Fibroblast of pulmonary artery (primary cell): ENCODE measurements at regions not wholly inside any gene's neighbourhood (a gene's known extent, or its start where the extent isn't known, plus 50 kb on each side); places are given as distances from the start of the nearest gene placed in this dataset.
"Not testable (repeated sequence)": the region's sequence is repeated elsewhere in the genome, so short reads cannot be mapped to it uniquely, and the experiment has no call there.

Experiments used
- DNase-seq: peaks from one replicate; pipeline ENCODE4 v3.0.0-alpha.2; 2010; ENCODE audit warnings: low read depth
- H3K4me3 ChIP-seq: replicated peaks from 2 replicates; pipeline ENCODE4 v1.5.1; 2011; ENCODE audit warnings: low read depth, mild to moderate bottlenecking, control low read depth, low read length, moderate library complexity

DNA sequence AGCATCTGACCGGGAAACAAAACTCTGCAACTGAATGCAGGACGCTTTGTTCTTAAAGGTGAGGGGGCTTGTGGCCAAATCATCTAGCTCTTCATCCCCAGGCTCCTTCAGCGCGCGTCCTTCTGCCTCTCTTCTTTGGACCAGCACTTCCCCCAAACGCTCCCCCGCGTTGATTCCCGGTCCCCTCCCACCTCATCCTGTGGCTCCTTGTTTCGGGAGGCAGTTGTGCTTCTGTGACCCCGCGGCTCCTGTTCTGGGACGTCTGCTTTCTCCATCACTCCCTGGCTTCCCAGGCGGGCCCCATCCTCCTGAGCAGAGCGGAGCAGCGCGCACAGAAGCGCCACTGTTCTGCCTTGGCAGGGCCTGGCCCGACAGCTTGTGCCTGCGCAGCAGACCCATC is 109.7 kb upstream of the ZNG1E start:
- not testable (repeated sequence) for DNase-seq

DNA sequence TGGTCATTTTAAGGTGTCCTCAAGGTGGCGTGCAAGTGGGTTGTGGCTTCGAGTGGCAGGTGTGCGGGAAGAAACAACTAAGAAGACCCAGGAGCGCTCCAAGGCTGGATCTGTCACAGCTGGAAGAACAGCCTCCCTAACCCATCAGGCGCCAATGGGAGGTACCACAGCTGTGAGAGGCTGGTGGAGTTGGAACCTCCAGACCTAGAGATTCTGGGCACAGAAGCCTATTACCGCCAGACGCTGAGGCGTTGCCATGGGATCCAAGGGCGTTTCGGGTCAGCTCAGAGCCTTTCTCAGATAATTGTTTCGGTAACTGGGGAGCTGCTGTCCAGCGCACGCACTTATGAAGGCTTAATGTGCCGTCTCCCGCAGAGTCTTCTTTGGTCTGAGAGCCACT is 156.7 kb upstream of the ZNG1E start:
- not testable (repeated sequence) for H3K4me3 ChIP-seq, DNase-seq

More for the DNA sequence above, 109.7 kb upstream of the ZNG1E start:
- H3K4me3 ChIP-seq: not testable (repeated sequence)

GRCh38 chr9:65514465-65514864 is 161.3 kb upstream of the ZNG1E start:
- H3K4me3 ChIP-seq, DNase-seq: not testable (repeated sequence)

- not testable (repeated sequence) for DNase-seq, H3K4me3 ChIP-seq
Measured at GRCh38 chr9:65507897-65508296, 167.8 kb upstream of the ZNG1E start.

DNA sequence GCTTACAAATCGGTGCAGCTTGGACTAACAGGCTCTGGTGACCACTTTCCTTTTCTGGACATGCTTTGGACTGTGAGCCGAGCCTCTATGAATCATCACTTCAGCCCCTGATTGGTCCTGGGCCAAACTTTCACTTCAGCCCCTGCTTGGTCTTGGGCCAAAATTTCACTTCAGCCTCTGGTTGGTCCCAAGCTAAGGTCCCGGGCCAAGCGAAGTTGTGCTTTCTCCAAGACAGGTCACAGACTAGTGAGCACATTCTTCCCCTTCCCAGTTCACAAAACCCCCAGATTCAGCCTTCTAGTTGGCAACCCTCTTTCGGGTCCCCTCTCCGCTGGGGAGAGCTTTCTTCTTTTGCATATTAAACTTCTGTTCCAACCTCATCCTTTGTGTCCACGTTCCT is 171.0 kb upstream of the ZNG1E start:
- not testable (repeated sequence) for H3K4me3 ChIP-seq, DNase-seq

DNA sequence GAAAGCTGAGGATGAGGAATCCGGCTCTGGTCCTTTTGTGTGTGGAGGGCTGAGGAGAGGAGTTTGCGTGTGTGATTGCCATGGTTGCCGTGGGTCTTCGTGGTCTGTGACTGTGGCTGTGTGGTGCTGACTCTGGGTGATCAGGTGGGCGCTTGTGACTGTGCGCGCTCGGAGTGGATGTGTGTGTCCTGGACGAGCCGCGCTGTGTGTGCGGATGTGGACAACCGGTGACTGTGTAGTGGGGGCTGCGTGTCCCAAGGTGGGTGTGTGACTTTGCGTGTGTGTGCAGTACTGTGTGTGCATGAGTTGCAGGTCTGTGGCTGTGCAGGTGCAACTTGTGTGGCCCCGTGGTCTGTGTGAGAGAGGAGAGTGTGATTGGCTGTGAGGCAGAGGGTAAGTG is 172.0 kb upstream of the ZNG1E start:
- H3K4me3 ChIP-seq, DNase-seq: not testable (repeated sequence)

- H3K4me3 ChIP-seq, DNase-seq: not testable (repeated sequence)
Measured at GRCh38 chr9:65482890-65483289, 192.8 kb upstream of the ZNG1E start.

DNA sequence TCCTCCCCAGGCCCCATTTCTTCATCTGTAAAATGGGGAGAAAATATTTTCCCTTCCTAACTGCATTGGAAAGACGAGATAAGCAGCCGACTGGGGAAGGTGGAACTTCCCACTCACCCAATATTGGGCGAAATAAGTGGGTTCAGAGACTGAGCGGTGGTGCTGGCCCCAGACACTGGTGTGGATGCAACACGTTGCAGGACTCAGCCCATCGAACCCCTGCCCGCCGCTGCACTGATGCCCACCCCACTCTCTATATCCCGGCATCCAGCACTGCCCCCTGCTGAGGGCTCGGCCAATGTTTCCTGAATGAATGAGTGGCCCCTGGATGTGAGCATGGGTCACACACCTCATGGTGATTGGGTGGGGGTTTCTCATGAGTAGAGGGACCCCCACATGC is 194.4 kb upstream of the ZNG1E start:
- not testable (repeated sequence) for H3K4me3 ChIP-seq, DNase-seq

- not testable (repeated sequence) for H3K4me3 ChIP-seq, DNase-seq
Measured at GRCh38 chr9:65474891-65475290, 189.9 kb upstream of the FOXD4L5 start.

GRCh38 chr9:65473059-65473822 is 188.2 kb upstream of the FOXD4L5 start:
- DNase-seq, H3K4me3 ChIP-seq: not testable (repeated sequence)

DNA sequence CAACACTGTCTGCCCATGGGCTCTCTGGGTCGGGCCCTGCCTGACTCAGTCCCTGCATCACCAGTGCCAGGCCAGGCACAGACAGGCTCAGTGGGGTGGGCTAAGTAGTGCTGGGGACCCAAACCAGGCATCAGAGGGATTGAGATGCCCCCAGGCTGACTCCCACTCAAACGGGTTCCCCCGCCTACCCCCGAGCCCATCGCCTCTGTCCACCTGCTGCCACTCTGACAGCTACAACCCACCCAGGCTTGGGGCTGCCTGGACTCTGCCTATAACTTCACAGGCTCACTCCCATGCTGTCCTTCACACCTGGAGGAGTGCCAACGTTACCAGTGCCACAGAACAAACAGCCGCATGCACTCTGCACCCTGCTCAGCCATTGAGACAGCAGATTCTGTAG is 186.1 kb upstream of the FOXD4L5 start:
- H3K4me3 ChIP-seq, DNase-seq: not testable (repeated sequence)

DNA sequence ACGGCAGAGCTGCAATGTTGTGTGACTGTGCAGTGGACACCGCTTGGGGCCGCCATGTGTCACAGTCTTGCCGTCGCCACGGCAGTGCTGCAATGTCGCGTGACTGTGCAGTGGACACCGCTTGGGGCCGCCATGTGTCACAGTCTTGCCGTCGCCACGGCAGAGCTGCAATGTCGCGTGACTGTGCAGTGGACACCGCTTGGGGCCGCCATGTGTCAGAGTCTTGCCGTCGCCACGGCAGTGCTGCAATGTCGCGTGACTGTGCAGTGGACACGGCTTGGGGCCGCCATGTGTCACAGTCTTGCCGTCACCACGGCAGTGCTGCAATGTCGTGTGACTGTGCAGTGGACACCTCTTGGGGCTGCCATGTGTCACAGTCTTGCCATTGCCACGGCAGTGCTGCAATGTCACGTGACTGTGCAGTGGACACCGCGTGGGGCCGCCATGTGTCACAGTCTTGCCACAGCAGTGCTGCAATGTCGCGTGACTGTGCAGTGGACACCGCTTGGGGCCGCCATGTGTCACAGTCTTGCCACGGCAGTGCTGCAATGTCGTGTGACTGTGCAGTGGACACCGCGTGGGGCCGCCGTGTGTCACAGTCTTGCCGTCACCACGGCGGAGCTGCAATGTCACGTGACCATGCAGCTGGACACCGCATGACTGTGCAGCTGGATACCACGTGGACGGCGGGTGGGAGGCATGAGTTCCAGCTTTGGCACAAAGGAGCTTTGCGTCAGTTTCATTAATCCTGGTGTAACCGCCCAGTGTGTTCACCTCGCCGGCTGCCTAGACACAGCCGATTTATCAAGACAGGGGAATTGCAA is 182.1 kb upstream of the FOXD4L5 start:
- not testable (repeated sequence) for DNase-seq, H3K4me3 ChIP-seq

DNA sequence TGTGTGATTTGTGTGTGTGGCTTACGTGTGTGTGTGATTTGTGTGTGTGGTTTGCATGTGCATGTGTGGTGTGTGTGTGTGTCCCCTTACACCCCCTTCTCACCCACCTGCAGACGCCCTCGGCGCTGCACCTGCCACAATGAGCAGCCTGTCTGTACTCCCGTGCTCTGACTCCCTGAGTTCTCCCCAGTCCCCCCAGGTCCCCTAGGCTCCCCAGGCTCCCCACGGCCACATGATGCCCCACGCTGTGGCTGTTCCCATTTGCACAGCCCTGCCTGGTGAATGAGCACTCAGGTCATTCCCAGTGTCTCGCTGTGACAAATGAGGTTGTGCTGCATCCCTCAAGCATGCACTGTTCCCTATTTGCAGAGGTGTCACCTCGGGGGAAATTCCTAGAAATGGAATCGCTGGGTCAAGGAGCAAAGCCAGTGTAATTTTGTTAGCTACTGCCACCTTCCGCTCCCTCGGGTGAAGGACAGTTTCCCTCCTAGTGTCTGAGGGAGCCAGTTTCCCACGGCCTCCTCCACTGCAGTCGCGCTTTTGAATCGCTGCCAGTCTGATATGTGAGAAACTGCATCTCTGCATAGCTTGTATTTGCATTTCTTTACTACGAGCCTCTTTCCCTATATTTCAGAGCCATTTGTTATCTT is 180.4 kb upstream of the FOXD4L5 start:
- not testable (repeated sequence) for DNase-seq, H3K4me3 ChIP-seq

DNA sequence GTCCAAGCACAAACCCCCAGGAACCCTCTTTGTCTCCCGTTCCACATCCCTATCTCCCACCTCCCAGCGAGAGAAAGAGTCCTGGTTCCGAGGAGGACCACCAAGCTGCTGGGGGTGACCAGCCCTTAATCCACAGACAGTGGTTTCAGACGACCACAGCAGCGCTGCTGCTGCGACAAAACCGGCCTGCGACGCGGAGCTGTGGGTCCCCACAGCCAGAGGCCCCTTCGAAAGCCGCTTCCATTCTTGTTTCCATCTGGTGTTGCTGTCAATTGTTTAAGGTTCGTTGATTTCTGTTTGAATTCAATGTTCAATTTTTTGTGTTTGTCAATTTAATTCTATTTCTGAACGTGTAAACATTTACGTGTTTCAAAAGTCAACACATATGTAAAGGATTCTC is 177.5 kb upstream of the FOXD4L5 start:
- H3K4me3 ChIP-seq, DNase-seq: not testable (repeated sequence)
